GM10266 (cell line): ENCODE measurements at regions not wholly inside any gene's neighbourhood (a gene's known extent, or its start where the extent isn't known, plus 50 kb on each side); places are given as distances from the start of the nearest gene placed in this dataset.

Experiments used
- DNase-seq: peaks from one replicate; pipeline ENCODE4 v3.0.0; 2012; ENCODE audit errors: extremely low spot score
- CTCF ChIP-seq: IDR thresholded peaks from 2 replicates; pipeline ENCODE4 v1.5.1; 2012; ENCODE audit warnings: mild to moderate bottlenecking, low read depth; ENCODE audit not compliant: control insufficient read depth, insufficient read depth; ENCODE audit errors: missing control alignments

GRCh38 chr5:68499987-68500386 lies 284.4 kb downstream of the PIK3R1 start:
- TF ChIP-seq CTCF, result no peak
- no peak for DNase-seq

- TF ChIP-seq CTCF, result no peak
- DNase-seq, result no peak
Measured at GRCh38 chr5:68500813-68501212, 285.3 kb downstream of the PIK3R1 start.

GRCh38 chr5:68502531-68502930 lies 287.0 kb downstream of the PIK3R1 start:
- DNase-seq, result no peak
- TF ChIP-seq CTCF, result no peak

GRCh38 chr5:68504306-68504705 lies 288.8 kb downstream of the PIK3R1 start:
- no peak for DNase-seq
- TF ChIP-seq CTCF, result no peak

- DNase-seq, result no peak
- no peak for TF ChIP-seq CTCF
Measured at GRCh38 chr5:68505917-68506860, 290.6 kb downstream of the PIK3R1 start.

GRCh38 chr5:68515514-68515913 lies 300.0 kb downstream of the PIK3R1 start:
- no peak for TF ChIP-seq CTCF
- no peak for DNase-seq

GRCh38 chr5:68518286-68518685 lies 302.7 kb downstream of the PIK3R1 start:
- no peak for DNase-seq
- no peak for TF ChIP-seq CTCF
